ENCODE measurements at regions not wholly inside any gene's neighbourhood (a gene's known extent, or its start where the extent isn't known, plus 50 kb on each side); places are given as distances from the start of the nearest gene placed in this dataset.

DNA sequence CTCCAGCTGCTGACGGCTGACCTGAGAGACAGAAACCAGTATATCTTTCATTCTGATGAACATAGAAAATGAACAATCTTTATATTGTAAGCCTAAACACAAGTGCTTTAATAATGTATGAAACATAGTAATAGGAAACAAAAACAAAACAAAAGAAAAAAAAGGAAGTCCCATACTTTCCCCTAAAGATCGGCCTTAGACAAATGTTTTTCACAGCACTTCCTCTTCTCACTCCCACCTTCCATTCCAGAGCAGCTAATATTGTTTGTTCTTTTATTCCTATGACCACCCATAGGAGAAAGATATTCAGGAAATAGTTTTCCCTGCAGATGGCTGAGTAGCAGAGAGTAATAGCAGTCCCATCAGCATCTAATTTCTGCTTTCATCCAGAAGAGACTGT, 194.4 kb upstream of the SLC27A6 start:
- BruUV-seq (replicated peaks): no TSS peak
- no peak overlapping the region for H2AK5ac ChIP-seq (ENCODE audit: low read depth, low read length)
- H4K20me1 ChIP-seq (ENCODE audit: insufficient read depth, low read length): no peaks in the 10 kb centered on the region
- H3K27ac ChIP-seq (ENCODE audit: insufficient read depth, low read length): no peak overlapping the region
- H2AFZ ChIP-seq (replicated peaks; ENCODE audit: low read length, poor library complexity): no peak overlapping the region
- H3K9ac ChIP-seq (ENCODE audit: low read depth, low read length): no peak overlapping the region
- dilution Hi-C loops (cut with HindIII; ENCODE audit: low sequenced_read_pairs, unreplicated experiment): no loop called here
- H2BK120ac ChIP-seq (ENCODE audit: low read depth, low read length): no peak overlapping the region
- no peaks in the 10 kb centered on the region for H3K79me1 ChIP-seq (ENCODE audit: low read depth in 1 of 2, low read length in 2 of 2)
- no peak overlapping the region for H4K5ac ChIP-seq (ENCODE audit: low read depth, low read length)
- ChIA-PET POLR2A (ENCODE audit: unreplicated experiment) (no interaction called here), CTCF (interaction anchor here (0.9 kb wide), 1 partner anchor 12 kb away, joined by 3 read pairs; no protein-coding TSS in a partner anchor)
- H3K9me3 ChIP-seq (ENCODE audit: control insufficient read depth, insufficient read depth, low read length): no peaks in the 10 kb centered on the region
- in situ Hi-C loops (cut with MboI; ENCODE audit: low sequenced_read_pairs): no loop called here
- H3K27me3 ChIP-seq (ENCODE audit: control insufficient read depth, insufficient read depth, low read length): peaks cover 5% of the 10 kb centered on the region
- TF ChIP-seq MAZ (IDR thresholded peaks at IDR 0.05; ENCODE audit: borderline replicate concordance, low read depth, low read length): no peak
- no peak overlapping the region for H4K91ac ChIP-seq (ENCODE audit: insufficient read depth, low read depth, low read length)
- intact Hi-C loops (cut with micrococcal nuclease): no loop called here
- H2BK20ac ChIP-seq (ENCODE audit: low read depth, low read length): no peak overlapping the region
- H3K4me1 ChIP-seq (ENCODE audit: control insufficient read depth, insufficient read depth, low read length): no peaks in the 10 kb centered on the region
- ATAC-seq (ENCODE audit: low read depth): no peak
- H3K18ac ChIP-seq (ENCODE audit: low read depth, low read length): no peak overlapping the region
- no peak overlapping the region for H3K4me2 ChIP-seq (ENCODE audit: low read depth, low read length)
- no peak for DNase-seq
- no peak overlapping the region for H3K4me3 ChIP-seq (ENCODE audit: insufficient read depth, low read depth, low read length)
- no peak overlapping the region for H2BK15ac ChIP-seq (ENCODE audit: low read depth, low read length)
- H3K14ac ChIP-seq (replicated peaks; ENCODE audit: low read depth, low read length): no peak overlapping the region
- no peak overlapping the region for H3K4ac ChIP-seq (ENCODE audit: low read depth, low read length)
- no peak overlapping the region for H3K23ac ChIP-seq (ENCODE audit: low read depth, low read length)
- no peak overlapping the region for H4K8ac ChIP-seq (ENCODE audit: low read depth in 2 of 2, low read length in 2 of 2)
- no peak overlapping the region for H2BK5ac ChIP-seq (ENCODE audit: low read depth, low read length, poor library complexity, severe bottlenecking)
- no CpG with 5 or more reads among the region's 2 CpGs for WGBS, 2 experiments (ENCODE audit: extremely low coverage in 2 of 2, insufficient read length in 1 of 2)
- H2AK9ac ChIP-seq (replicated peaks; ENCODE audit: low read depth, low read length, poor library complexity): no peak overlapping the region
- H3K9me1 ChIP-seq (ENCODE audit: insufficient read depth, low read length): no peaks in the 10 kb centered on the region
- no peak overlapping the region for H3K56ac ChIP-seq (ENCODE audit: extremely low read depth, insufficient read depth, low read length)
- H3K36me3 ChIP-seq (ENCODE audit: control insufficient read depth, insufficient read depth, low read length): no peaks in the 10 kb centered on the region
